HG02973 (cell line): ENCODE measurements at regions not wholly inside any gene's neighbourhood (a gene's known extent, or its start where the extent isn't known, plus 50 kb on each side); places are given as distances from the start of the nearest gene placed in this dataset.
"Not testable (repeated sequence)": the region's sequence is repeated elsewhere in the genome, so short reads cannot be mapped to it uniquely, and the experiment has no call there.

Experiments
- ATAC-seq: cut with Tn5 transposase; IDR thresholded peaks from one replicate; pipeline ENCODE4 v1.9.1; 2021; ENCODE audit warnings: moderate library complexity; ENCODE audit not compliant: unreplicated experiment

GRCh38 chr1:103469801-103470200, 55.7 kb upstream of the RNPC3 start:
- ATAC-seq, result no peak

GRCh38 chr1:103467100-103467499, 58.4 kb upstream of the RNPC3 start:
- no peak for ATAC-seq

GRCh38 chr1:103461161-103462105, 64.1 kb upstream of the RNPC3 start:
- ATAC-seq, result no peak

- ATAC-seq, result no peak
Observed at GRCh38 chr1:103460511-103460910, 65.0 kb upstream of the RNPC3 start.

- ATAC-seq, result no peak
Observed at GRCh38 chr1:103459346-103459745, 66.2 kb upstream of the RNPC3 start.

GRCh38 chr1:103457886-103458455, 67.5 kb upstream of the RNPC3 start:
- no peak for ATAC-seq

GRCh38 chr1:103448560-103448959, 76.9 kb upstream of the RNPC3 start:
- no peak for ATAC-seq

- no peak for ATAC-seq
Observed at GRCh38 chr1:103447471-103447870, 78.0 kb upstream of the RNPC3 start.

GRCh38 chr1:103441342-103441741, 84.2 kb upstream of the RNPC3 start:
- no peak for ATAC-seq

GRCh38 chr1:103436568-103437100, 88.9 kb upstream of the RNPC3 start:
- ATAC-seq, result not testable (repeated sequence)

GRCh38 chr1:103435443-103435842, 90.1 kb upstream of the RNPC3 start:
- ATAC-seq, result no peak

GRCh38 chr1:103424650-103425049, 100.8 kb upstream of the RNPC3 start:
- no peak for ATAC-seq

- ATAC-seq, result no peak
Observed at GRCh38 chr1:103416681-103417286, 108.7 kb upstream of the RNPC3 start.

GRCh38 chr1:103387898-103388297, 137.6 kb upstream of the RNPC3 start:
- ATAC-seq, result no peak

- ATAC-seq, result no peak
Observed at GRCh38 chr1:103373991-103374390, 151.5 kb upstream of the RNPC3 start.

GRCh38 chr1:103372866-103373265, 152.6 kb upstream of the RNPC3 start:
- no peak for ATAC-seq

- no peak for ATAC-seq
Observed at GRCh38 chr1:103371234-103371633, 154.3 kb upstream of the RNPC3 start.

GRCh38 chr1:103367186-103367585, 158.3 kb upstream of the RNPC3 start:
- ATAC-seq, result no peak

- no peak for ATAC-seq
Observed at GRCh38 chr1:103365860-103366569, 159.5 kb upstream of the RNPC3 start.

GRCh38 chr1:103363008-103363365, 162.5 kb upstream of the RNPC3 start:
- ATAC-seq, result no peak

- no peak for ATAC-seq
Observed at GRCh38 chr1:103362348-103363007, 163.0 kb upstream of the RNPC3 start.
